HepG2 (cell line): ENCODE measurements at regions not wholly inside any gene's neighbourhood (a gene's known extent, or its start where the extent isn't known, plus 50 kb on each side); places are given as distances from the start of the nearest gene placed in this dataset.

Experiments used
- ATAC-seq: fragments of 200-7000 bp; cut with Tn5 transposase; 3 replicates; pipeline ENCODE4 v1.9.1; 2020; ENCODE audit warnings: mild to moderate bottlenecking, moderate library complexity
- BruUV-seq: library from RNA; stranded (reverse); fragments of 400-500 nt; replicated peaks from 2 replicates; lab custom pipeline; 2021; lab: Mats Ljungman, UMichigan
- CTCF ChIA-PET: fragments of 300-600 bp; formaldehyde crosslinking; extraction: SDS; loops from one replicate; lab custom pipeline; 2021; ENCODE audit warnings: low total read pairs, inconsistent platforms, low intra/inter-chr PET ratio; lab: Yijun Ruan, JAX
- POLR2A ChIA-PET: fragments of 350-600 bp; sonication (Branson Sonifier 250); formaldehyde crosslinking; loops from one replicate; lab custom pipeline; 2020; ENCODE audit warnings: antibody characterized with exemption, inconsistent platforms; lab: Yijun Ruan, JAX
- DNase-seq: peaks from one replicate; pipeline ENCODE4 v3.0.0-alpha.2; 2015; ENCODE audit warnings: low spot score
- FAIRE-seq: peaks from 3 replicates; lab custom pipeline; 2011; peaks lifted over from hg19 to GRCh38; lab: Jason Lieb, UNC
- H2AFZ ChIP-seq: one replicate; pipeline ENCODE4 v1.6.1; 2011; ENCODE audit warnings: low read length, inconsistent platforms
- H3K27ac ChIP-seq: fragments of 300-600 bp; 3 replicates; pipeline ENCODE4 v1.8.0; 2011; ENCODE audit warnings: mixed run types, mild to moderate bottlenecking, mixed read lengths, low read length, inconsistent platforms; ENCODE audit not compliant: insufficient read depth; ENCODE audit errors: extremely low read length
- H3K27me3 ChIP-seq, 2 experiments: fragments of 200-600 bp in 1 of 2; 2 replicates in 1 of 2; 3 replicates in 1 of 2; pipeline versions ENCODE4 v1.6.0 to v1.8.0; 2011; ENCODE audit warnings: low read length in 2 of 2, mild to moderate bottlenecking in 2 of 2, moderate library complexity in 2 of 2, inconsistent platforms in 1 of 2; ENCODE audit not compliant: insufficient read depth in 2 of 2, control insufficient read depth in 1 of 2
- H3K36me3 ChIP-seq, 2 experiments: fragments of 200-600 bp in 1 of 2; replicated peaks in 1 of 2; 2 replicates in 1 of 2; 3 replicates in 1 of 2; pipeline versions ENCODE4 v1.5.1 to v1.8.0; 2011; ENCODE audit warnings: low read length in 2 of 2, inconsistent platforms in 1 of 2; ENCODE audit not compliant: insufficient read depth in 2 of 2, control insufficient read depth in 1 of 2
- H3K4me1 ChIP-seq: 2 replicates; pipeline ENCODE4 v1.5.1; 2012; ENCODE audit warnings: low read length, inconsistent platforms; ENCODE audit not compliant: insufficient read depth
- H3K4me2 ChIP-seq: 2 replicates; pipeline ENCODE4 v1.6.0; 2011; ENCODE audit warnings: low read depth, low read length, inconsistent platforms
- H3K4me3 ChIP-seq, 3 experiments: fragments of 200-600 bp in 1 of 3; sonication (generic), shearing (Covaris generic) in 1 of 3; replicated peaks in 1 of 3; 2 replicates each; pipeline ENCODE4 v1.5.1; 2011 to 2016; ENCODE audit warnings: low read length in 3 of 3, inconsistent platforms in 2 of 3, low read depth in 2 of 3, mild to moderate bottlenecking in 2 of 3, control low read depth in 1 of 3, mixed read lengths in 1 of 3; ENCODE audit not compliant: insufficient read depth in 1 of 3
- H3K79me2 ChIP-seq: one replicate; pipeline ENCODE4 v1.6.1; 2011; ENCODE audit warnings: low read length, inconsistent platforms; ENCODE audit not compliant: insufficient read depth
- H3K9ac ChIP-seq: 2 replicates; pipeline ENCODE4 v1.6.0; 2011; ENCODE audit warnings: mild to moderate bottlenecking, low read depth, low read length, inconsistent platforms; ENCODE audit not compliant: insufficient read depth
- H3K9me3 ChIP-seq: 2 replicates; pipeline ENCODE4 v1.5.1; 2012; ENCODE audit warnings: mild to moderate bottlenecking, low read length
- H4K20me1 ChIP-seq: 2 replicates; pipeline ENCODE4 v1.6.0; 2011; ENCODE audit warnings: inconsistent platforms, mild to moderate bottlenecking, low read length, moderate library complexity; ENCODE audit not compliant: insufficient read depth
- CSRNP2 ChIP-seq: sonication (generic); formaldehyde crosslinking; conservative IDR thresholded peaks from 2 replicates; pipeline ENCODE4 v1.8.0; 2022; ENCODE audit warnings: low read depth, missing genetic modification reagents
- HOXA7 ChIP-seq: sonication (generic); formaldehyde crosslinking; IDR thresholded peaks from 2 replicates; pipeline ENCODE4 v1.8.1; 2022; ENCODE audit warnings: mild to moderate bottlenecking, missing genetic modification reagents, moderate library complexity
- JARID2 ChIP-seq: sonication (generic); formaldehyde crosslinking; IDR thresholded peaks from 2 replicates; pipeline ENCODE4 v1.8.1; 2023; ENCODE audit warnings: missing genetic modification reagents, inconsistent platforms; ENCODE audit not compliant: insufficient replicate concordance
- NFE2L1 ChIP-seq: sonication (generic); formaldehyde crosslinking; IDR thresholded peaks from 2 replicates; pipeline ENCODE4 v1.4.0; 2020; ENCODE audit warnings: missing genetic modification reagents, mild to moderate bottlenecking, borderline replicate concordance
- NR2F6 ChIP-seq, 2 experiments: IDR thresholded peaks; 2 replicates each; pipeline ENCODE4 v1.6.1; 2016; ENCODE audit warnings: antibody characterized with exemption in 1 of 2, mild to moderate bottlenecking in 1 of 2
- RBM39 ChIP-seq: fragments of 200-400 bp; formaldehyde crosslinking; IDR thresholded peaks from one replicate; pipeline ENCODE4 v1.6.1; 2018; ENCODE audit warnings: antibody characterized with exemption, mild to moderate bottlenecking, low read depth, low read length; ENCODE audit not compliant: poor library complexity, severe bottlenecking
- SIX4 ChIP-seq: sonication (generic); formaldehyde crosslinking; IDR thresholded peaks from 2 replicates; pipeline ENCODE4 v1.4.0; 2020; ENCODE audit warnings: missing genetic modification reagents
- SSRP1 ChIP-seq: IDR thresholded peaks from 2 replicates; pipeline ENCODE4 v1.6.1; 2016; ENCODE audit warnings: control low read depth
- ZNF468 ChIP-seq: sonication (generic); formaldehyde crosslinking; IDR thresholded peaks from 2 replicates; pipeline ENCODE4 v1.8.0; 2022; ENCODE audit warnings: mild to moderate bottlenecking, moderate library complexity, missing genetic modification reagents
- WGBS: methylation state at CpG from one replicate; pipeline ENCODE4 v1.1.6; 2017; ENCODE audit warnings: low lambda C conversion rate; 5-methylcytosine and 5-hydroxymethylcytosine counted together
- in situ Hi-C: cut with HindIII; loops from 2 replicates; pipeline ENCODE4 v1.10.0; 2017; ENCODE audit warnings: low pct_unique_long_range_greater_than_20kb; ENCODE audit not compliant: extremely low pct_ligation_motif_present
- intact Hi-C: fragments of 100-400 bp; cut with micrococcal nuclease; formaldehyde crosslinking; loops from one replicate; pipeline ENCODE4 v1.10.0; 2022; ENCODE audit not compliant: unreplicated experiment
- TF ChIP-seq, protein P1 (sequence below): IDR thresholded peaks from 2 replicates; pipeline ENCODE4 v1.6.1; 2016; ENCODE audit warnings: missing compliant biosample characterization, missing genetic modification reagents, borderline replicate concordance

GRCh38 chr5:116674881-116675625 lies 100.4 kb upstream of the SEMA6A start:
- Histone ChIP-seq H3K4me3 (no peak overlapping the region), H3K27ac (no peak overlapping the region), H3K4me2 (no peak overlapping the region), H3K9me3 (no peaks in the 10 kb centered on the region), H3K36me3 (no peaks in the 10 kb centered on the region), H3K4me1 (peaks cover 35% of the 10 kb centered on the region), H2AFZ (no peak overlapping the region), H3K27me3 (peaks cover 1 to 3% of the 10 kb centered on the region in 2 experiments; a peak in 1 of 5 replicates), H3K79me2 (no peaks in the 10 kb centered on the region), H4K20me1 (no peaks in the 10 kb centered on the region), H3K9ac (no peak overlapping the region)
- BruUV-seq, result no TSS peak
- ChIA-PET POLR2A (no interaction called here), CTCF (no interaction called here)
- FAIRE-seq, result no peak
- no peak for TF ChIP-seq NR2F6 (IDR thresholded peaks at IDR 0.05)
- TF ChIP-seq NR2F6 (CRISPR knock-in tag; IDR thresholded peaks at IDR 0.05), result no peak
- no peak for TF ChIP-seq HOXA7 (CRISPR knock-in tag)
- TF ChIP-seq JARID2 (CRISPR knock-in tag), result no peak
- no peak for TF ChIP-seq ZNF468 (CRISPR knock-in tag)
- no peak for TF ChIP-seq SIX4
- TF ChIP-seq NFE2L1 (CRISPR knock-in tag), result no peak
- TF ChIP-seq SSRP1 (CRISPR knock-in tag), result no peak
- TF ChIP-seq, protein P1, sequence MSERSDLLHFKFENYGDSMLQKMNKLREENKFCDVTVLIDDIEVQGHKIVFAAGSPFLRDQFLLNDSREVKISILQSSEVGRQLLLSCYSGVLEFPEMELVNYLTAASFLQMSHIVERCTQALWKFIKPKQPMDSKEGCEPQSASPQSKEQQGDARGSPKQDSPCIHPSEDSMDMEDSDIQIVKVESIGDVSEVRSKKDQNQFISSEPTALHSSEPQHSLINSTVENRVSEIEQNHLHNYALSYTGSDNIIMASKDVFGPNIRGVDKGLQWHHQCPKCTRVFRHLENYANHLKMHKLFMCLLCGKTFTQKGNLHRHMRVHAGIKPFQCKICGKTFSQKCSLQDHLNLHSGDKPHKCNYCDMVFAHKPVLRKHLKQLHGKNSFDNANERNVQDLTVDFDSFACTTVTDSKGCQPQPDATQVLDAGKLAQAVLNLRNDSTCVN, result no peak
- no peak for TF ChIP-seq CSRNP2 (CRISPR knock-in tag)
- no peak for TF ChIP-seq RBM39
- intact Hi-C loops (no loop called here), in situ Hi-C loops (no loop called here)
- 39% methylated on average over 6 of the region's 6 CpGs for WGBS
- no peak for DNase-seq
- ATAC-seq, result no peak
